IPS DF 6.9 (cell line): ENCODE measurements at regions not wholly inside any gene's neighbourhood (a gene's known extent, or its start where the extent isn't known, plus 50 kb on each side); places are given as distances from the start of the nearest gene placed in this dataset.
"Not testable (repeated sequence)": the region's sequence is repeated elsewhere in the genome, so short reads cannot be mapped to it uniquely, and the experiment has no call there.

ENCODE experiments used
- DNase-seq: peaks from one replicate; pipeline ENCODE4 v3.0.0-alpha.2; 2013; ENCODE audit warnings: low read depth, low spot score
- H3K27ac ChIP-seq: one replicate; pipeline ENCODE4 v1.5.1; 2013; ENCODE audit warnings: low read length, control low read depth
- H3K27me3 ChIP-seq: 2 replicates; pipeline ENCODE4 v1.6.1; 2013; ENCODE audit warnings: mild to moderate bottlenecking, low read length; ENCODE audit not compliant: control insufficient read depth, insufficient read depth
- H3K36me3 ChIP-seq: 2 replicates; pipeline ENCODE4 v1.6.1; 2013; ENCODE audit warnings: low read length; ENCODE audit not compliant: control insufficient read depth, insufficient read depth
- H3K4me1 ChIP-seq: 2 replicates; pipeline ENCODE4 v1.6.1; 2013; ENCODE audit warnings: low read length; ENCODE audit not compliant: control insufficient read depth, insufficient read depth
- H3K4me3 ChIP-seq: 2 replicates; pipeline ENCODE4 v1.5.1; 2013; ENCODE audit warnings: mild to moderate bottlenecking, low read length
- H3K9me3 ChIP-seq: 2 replicates; pipeline ENCODE4 v1.6.1; 2013; ENCODE audit warnings: low read length, inconsistent platforms; ENCODE audit not compliant: control insufficient read depth, insufficient read depth
- WGBS: extraction: QIAGEN DNeasy Blood & Tissue Kit; methylation state at CpG from one replicate; pipeline ENCODE4 v1.1.7; 2013; ENCODE audit warnings: mixed read lengths, missing lambda C conversion rate; ENCODE audit not compliant: insufficient read length, insufficient coverage; 5-methylcytosine and 5-hydroxymethylcytosine counted together

DNA sequence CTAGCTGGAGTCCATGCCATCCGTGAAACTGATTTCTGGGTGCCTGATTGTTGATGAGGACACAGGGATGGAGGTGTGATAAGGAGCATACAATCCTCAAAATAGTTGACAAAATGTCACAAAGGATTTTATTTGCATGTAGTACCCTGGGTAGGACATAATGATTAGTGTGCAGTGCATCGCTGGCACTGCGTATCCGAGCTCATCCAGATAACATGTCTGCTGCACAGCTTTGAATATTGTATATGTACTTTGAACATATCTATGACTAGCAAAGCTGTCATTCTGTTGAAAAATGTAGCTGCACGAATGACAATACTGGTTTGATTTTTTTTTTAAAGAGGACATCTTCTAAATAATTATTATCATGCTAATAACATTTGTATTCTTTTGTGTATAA lies 529.7 kb upstream of the FANCL start:
- DNase-seq = no peak
- Histone ChIP-seq H3K36me3 (no peaks in the 10 kb centered on the region), H3K9me3 (no peaks in the 10 kb centered on the region), H3K4me1 (no peaks in the 10 kb centered on the region), H3K27me3 (no peaks in the 10 kb centered on the region), H3K27ac (no peak overlapping the region), H3K4me3 (no peak overlapping the region)
- no CpG with 5 or more reads among the region's 5 CpGs for WGBS

DNA sequence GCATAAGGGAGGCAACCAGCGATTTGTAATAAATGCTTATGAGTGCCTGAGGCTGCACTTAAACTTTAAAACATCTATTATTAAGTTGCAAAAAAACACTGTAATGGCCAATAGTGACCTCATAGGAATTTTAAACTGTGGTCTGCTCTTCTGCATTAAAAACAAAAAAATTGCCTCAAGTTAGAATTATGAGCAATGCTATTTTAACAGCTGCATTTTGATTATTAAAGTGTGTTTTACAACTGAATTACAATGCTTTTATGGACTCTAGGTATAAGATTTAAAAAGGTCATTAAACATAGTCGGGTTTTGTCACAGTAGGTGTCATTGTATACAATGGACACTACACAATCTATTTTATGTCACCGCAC lies 528.7 kb upstream of the FANCL start:
- WGBS = no CpG with 5 or more reads among the region's 3 CpGs
- Histone ChIP-seq H3K4me1 (peaks cover 2% of the 10 kb centered on the region), H3K4me3 (no peak overlapping the region), H3K36me3 (no peaks in the 10 kb centered on the region), H3K27ac (no peak overlapping the region), H3K9me3 (no peaks in the 10 kb centered on the region), H3K27me3 (no peaks in the 10 kb centered on the region)
- no peak for DNase-seq

DNA sequence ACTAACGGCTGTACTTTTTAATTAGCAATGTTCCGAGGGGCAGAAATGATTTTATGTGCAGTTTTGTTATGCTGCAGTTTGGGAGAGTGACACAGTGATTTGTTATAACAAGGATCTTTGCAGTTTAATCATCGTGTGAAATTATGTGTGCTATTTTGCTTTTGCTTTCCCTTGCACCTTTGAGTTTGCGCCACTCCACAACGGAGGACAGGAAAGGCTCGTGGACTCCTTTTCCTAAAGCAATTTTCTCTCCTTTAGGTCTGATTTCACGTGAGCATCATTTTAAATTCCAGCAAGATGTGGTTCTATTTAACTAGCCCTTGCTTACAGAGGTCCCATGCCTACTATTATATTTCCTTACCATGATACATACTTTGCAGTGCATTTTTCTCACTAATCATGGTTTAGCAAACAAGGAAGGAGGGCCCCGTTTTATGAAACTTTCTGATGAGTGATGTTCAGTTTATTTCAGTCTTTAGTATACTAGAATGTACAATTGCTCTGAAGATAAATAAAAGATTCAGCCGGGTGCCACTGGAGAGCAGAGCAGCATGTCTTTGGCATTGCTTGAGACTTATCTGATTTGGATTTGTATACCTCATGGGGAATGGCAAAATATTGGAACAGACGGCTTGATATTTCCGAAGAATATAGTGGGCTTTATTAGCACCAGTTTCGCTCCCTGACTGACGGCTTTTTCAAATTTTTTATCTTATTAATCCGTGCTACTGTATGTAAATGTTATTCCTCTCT lies 528.2 kb upstream of the FANCL start:
- Histone ChIP-seq H3K36me3 (no peaks in the 10 kb centered on the region), H3K4me3 (no peak overlapping the region), H3K4me1 (peaks cover 2% of the 10 kb centered on the region), H3K27ac (no peak overlapping the region), H3K27me3 (no peaks in the 10 kb centered on the region), H3K9me3 (no peaks in the 10 kb centered on the region)
- DNase-seq = no peak
- WGBS = no CpG with 5 or more reads among the region's 14 CpGs

DNA sequence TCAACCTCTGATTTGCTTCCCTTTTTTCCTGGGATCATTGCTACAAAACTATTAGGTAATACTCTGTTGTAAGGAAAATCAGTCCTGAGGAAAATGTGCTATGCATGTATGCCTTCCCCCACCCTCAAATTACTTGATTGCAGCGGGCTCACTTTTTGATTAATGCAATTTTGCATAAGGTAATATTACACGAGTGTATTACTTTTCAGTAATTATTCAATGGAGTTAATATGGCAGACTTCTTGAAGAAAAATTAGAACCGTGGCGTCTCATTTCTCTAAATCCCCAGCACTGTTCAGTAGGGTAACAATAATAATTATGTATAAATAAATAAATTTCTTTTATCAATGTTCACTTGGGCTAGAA lies 527.6 kb upstream of the FANCL start:
- Histone ChIP-seq H3K36me3 (no peaks in the 10 kb centered on the region), H3K27me3 (no peaks in the 10 kb centered on the region), H3K9me3 (no peaks in the 10 kb centered on the region), H3K4me3 (no peak overlapping the region), H3K27ac (no peak overlapping the region), H3K4me1 (peaks cover 2% of the 10 kb centered on the region)
- WGBS = no CpG with 5 or more reads among the region's 4 CpGs
- no peak for DNase-seq

DNA sequence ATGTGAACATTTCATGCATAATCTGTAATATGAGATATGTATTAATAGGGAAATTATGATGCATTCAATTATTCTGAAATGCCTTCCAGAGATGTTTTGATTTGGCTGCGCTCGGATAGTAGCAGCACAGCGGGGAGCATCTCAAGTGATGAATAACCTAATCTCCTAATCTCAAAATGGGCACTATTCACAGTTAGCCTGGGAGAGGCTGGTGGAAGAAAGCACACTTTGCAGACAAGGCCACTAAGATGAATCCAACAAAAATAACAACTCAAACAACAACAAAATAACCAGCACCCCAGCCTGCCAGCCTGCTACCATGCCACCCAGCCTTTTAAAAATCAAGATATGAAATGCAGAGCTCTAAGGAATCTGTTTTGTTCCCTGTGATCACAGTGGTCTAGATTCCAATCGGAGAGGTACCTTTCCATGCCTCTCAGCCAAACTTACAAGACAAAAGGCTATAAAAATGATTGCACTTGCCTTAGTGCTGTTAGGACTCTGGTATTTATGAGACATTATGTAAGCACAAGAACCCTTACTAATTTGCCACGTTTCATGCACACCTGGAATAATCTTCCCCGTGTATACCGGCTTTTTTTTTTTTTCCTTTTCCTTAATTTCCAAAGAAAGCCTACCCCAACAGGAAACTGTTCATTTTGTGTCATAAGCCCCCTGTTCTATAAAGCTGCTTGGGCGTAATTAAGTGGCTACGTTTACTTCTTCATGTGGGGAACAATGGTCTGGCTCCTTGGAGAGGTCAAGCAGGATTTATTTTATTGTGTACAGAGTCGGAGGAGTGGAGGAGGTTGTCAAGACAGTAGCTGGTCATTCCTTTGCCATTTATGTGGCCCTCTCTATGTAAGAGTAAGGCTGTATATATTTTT lies 526.9 kb upstream of the FANCL start:
- no CpG with 5 or more reads among the region's 10 CpGs for WGBS
- Histone ChIP-seq H3K27me3 (no peaks in the 10 kb centered on the region), H3K4me1 (peaks cover 2% of the 10 kb centered on the region), H3K27ac (no peak overlapping the region), H3K36me3 (no peaks in the 10 kb centered on the region), H3K9me3 (no peaks in the 10 kb centered on the region), H3K4me3 (no peak overlapping the region)
- no peak for DNase-seq

DNA sequence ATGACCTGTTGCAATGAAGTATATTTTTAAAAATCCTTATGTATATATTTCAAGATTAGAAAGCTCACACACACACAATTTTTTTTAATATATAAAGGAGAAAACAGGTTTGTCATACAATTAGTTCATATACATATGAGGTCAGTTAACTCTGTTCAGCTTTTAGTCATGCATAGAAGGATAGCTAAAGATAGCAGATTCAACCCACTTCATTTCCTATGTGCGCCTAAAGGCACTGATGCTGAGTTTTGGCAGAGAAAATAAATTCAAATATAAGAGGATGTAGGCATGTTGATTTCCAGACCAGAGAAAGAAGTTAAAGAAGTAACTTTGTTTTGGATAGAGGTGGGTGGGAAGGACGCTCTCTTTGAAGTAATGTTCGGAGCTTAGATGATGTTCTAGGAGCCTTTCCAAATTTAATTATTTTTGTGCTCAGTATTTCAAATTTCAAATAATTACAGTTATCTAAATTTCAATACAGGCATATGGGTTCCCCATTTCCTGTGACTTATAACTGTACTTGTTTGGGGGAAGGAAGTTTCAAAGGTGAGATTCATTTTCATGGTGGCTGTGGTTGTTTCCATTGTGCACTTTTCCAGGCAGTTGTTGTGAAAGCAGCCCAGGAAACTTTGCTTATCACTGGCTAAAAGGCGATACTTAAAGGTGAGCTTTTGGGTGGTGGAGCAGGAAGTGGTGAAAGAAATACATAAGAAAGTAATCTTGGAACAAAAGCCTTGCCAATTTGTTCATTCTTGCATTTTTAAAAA lies 523.4 kb upstream of the FANCL start:
- WGBS = no CpG with 5 or more reads among the region's 4 CpGs
- Histone ChIP-seq H3K9me3 (no peaks in the 10 kb centered on the region), H3K4me3 (no peak overlapping the region), H3K27me3 (no peaks in the 10 kb centered on the region), H3K36me3 (no peaks in the 10 kb centered on the region), H3K4me1 (peaks cover 3% of the 10 kb centered on the region), H3K27ac (no peak overlapping the region)
- DNase-seq = no peak

DNA sequence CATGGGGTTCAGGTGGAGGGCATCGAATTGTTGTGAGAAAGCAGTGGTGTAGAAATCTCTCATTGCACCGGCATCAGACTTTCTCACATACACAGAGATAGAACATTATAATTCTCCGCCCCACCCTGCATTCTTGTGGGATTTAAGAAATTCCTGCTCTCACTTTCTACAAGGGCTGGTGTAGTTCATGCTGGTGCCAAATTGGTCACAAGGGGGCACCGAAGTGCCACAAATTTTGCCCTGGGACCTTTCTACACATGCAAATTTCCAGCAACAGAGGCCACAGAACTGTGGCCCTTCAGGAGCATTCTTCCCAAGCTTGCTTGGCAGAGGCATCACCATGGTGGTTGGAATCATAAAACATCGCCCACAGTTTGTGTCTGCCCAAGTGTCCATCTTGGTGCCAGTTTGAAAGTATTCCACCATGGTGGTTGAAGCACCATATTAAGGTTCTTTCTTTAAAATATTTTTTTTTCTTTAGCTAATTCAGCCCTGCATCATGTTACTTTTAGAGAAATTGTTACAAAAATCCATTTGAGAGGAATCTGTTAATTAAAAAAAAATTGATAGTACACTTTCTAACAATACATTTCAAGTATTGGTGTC lies 521.2 kb upstream of the FANCL start:
- DNase-seq = peak; percentile 61
- Histone ChIP-seq H3K9me3 (no peaks in the 10 kb centered on the region), H3K4me3 (no peak overlapping the region), H3K27ac (no peak overlapping the region), H3K27me3 (no peaks in the 10 kb centered on the region), H3K4me1 (peaks cover 3% of the 10 kb centered on the region), H3K36me3 (no peaks in the 10 kb centered on the region)
- WGBS = no CpG with 5 or more reads among the region's 5 CpGs

DNA sequence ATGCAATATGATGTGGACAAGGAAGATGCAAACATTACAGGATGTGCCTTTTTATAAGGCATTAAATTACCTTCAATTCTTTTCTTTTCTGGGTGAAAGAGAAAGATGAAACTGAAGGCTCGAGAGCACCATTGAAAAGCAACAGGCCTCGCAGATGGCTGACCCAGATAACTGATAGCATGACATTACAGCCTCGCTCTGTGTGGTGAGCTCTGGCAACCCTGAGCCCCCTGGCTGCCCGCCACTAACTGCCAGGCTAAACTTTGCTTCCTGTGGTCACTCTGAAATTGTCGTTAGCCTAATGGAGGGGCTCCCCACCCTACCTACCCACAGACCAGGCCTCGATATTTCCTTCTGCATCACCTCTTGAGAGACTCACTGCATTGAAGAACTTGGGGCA lies 516.8 kb upstream of the FANCL start:
- Histone ChIP-seq H3K9me3 (no peaks in the 10 kb centered on the region), H3K4me1 (peaks cover 1% of the 10 kb centered on the region; the same call in 1 of the 2 replicates), H3K27me3 (no peaks in the 10 kb centered on the region), H3K4me3 (no peak overlapping the region), H3K27ac (no peak overlapping the region), H3K36me3 (no peaks in the 10 kb centered on the region)
- WGBS = no CpG with 5 or more reads among the region's 6 CpGs
- DNase-seq = no peak

DNA sequence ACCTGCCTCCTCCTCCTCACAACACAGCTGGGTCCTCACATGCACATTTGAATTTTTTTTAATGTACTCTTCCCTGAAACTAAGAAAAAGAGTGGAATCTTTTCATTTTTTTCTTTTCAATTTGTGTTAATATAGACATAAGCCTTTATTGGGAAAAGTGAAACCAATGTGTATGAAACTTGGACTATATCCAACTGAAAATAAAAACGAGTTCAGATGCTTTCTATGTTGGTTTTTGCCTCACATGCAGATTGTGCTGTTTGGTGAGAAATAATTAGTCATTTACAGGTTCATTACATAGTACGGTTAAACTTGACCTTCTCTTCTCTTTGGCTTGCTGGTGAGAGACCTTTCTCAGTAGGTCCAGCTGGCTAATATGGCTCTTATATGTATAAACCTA lies 515.2 kb upstream of the FANCL start:
- Histone ChIP-seq H3K36me3 (no peaks in the 10 kb centered on the region), H3K27me3 (no peaks in the 10 kb centered on the region), H3K9me3 (no peaks in the 10 kb centered on the region), H3K4me1 (no peaks in the 10 kb centered on the region), H3K27ac (no peak overlapping the region), H3K4me3 (no peak overlapping the region)
- no peak for DNase-seq
- no CpG with 5 or more reads among the region's 2 CpGs for WGBS

DNA sequence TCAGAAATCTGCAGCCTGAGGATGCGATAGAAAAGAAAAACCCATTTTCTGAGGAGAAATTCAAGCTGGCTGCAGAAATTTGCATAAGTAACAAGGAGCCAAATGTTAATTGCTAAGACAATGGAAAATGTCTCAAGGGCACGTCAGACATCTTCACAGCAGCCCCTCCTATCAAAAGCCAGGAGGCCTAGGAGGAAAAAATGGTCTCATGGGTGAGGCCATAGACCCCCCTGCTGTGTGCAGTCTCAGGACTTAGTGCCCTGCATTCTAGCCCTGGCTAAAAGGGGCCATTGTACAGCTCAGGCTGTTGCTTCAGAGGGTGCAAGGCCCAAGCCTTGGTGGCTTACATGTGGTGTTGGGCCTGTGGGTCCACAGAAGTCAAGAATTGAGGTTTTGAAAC lies 511.4 kb upstream of the FANCL start:
- WGBS = no CpG with 5 or more reads among the region's 2 CpGs
- not testable (repeated sequence) for H3K36me3 ChIP-seq, H3K9me3 ChIP-seq, H3K4me3 ChIP-seq, H3K4me1 ChIP-seq, H3K27ac ChIP-seq, DNase-seq, H3K27me3 ChIP-seq
